ENCODE measurements at regions not wholly inside any gene's neighbourhood (a gene's known extent, or its start where the extent isn't known, plus 50 kb on each side); places are given as distances from the start of the nearest gene placed in this dataset.

- no peaks in the 10 kb centered on the region for H3K9me2 ChIP-seq
- H2AFZ ChIP-seq (ENCODE audit: low read depth) = no peak overlapping the region
- POLR2A ChIA-PET = no interaction called here
- H4K20me1 ChIP-seq (ENCODE audit: insufficient read depth) = no peaks in the 10 kb centered on the region
- WGBS (ENCODE audit: low lambda C conversion rate) = 27% methylated on average over 4 of the region's 5 CpGs
- no peaks in the 10 kb centered on the region for H3K36me3 ChIP-seq (replicated peaks in 1 of 2; ENCODE audit: control insufficient read depth in 1 of 2, insufficient read depth in 2 of 2, low read length in 1 of 2)
- TF ChIP-seq, protein P1, sequence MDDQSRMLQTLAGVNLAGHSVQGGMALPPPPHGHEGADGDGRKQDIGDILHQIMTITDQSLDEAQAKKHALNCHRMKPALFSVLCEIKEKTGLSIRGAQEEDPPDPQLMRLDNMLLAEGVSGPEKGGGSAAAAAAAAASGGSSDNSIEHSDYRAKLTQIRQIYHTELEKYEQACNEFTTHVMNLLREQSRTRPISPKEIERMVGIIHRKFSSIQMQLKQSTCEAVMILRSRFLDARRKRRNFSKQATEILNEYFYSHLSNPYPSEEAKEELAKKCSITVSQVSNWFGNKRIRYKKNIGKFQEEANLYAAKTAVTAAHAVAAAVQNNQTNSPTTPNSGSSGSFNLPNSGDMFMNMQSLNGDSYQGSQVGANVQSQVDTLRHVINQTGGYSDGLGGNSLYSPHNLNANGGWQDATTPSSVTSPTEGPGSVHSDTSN (IDR thresholded peaks at IDR 0.05) = no peak
- TF ChIP-seq SIN3A (IDR thresholded peaks at IDR 0.05; ENCODE audit: borderline replicate concordance, low read depth, low read length) (no peak), FOXM1 (IDR thresholded peaks at IDR 0.05; ENCODE audit: low read depth) (no peak), IRF3 (IDR thresholded peaks at IDR 0.05; ENCODE audit: low read depth, low read length) (no peak), REST (IDR thresholded peaks at IDR 0.05; ENCODE audit: low read depth, low read length) (no peak), TAF1 (IDR thresholded peaks at IDR 0.05; ENCODE audit: borderline replicate concordance, low read depth, low read length) (no peak), GABPA (IDR thresholded peaks at IDR 0.05; ENCODE audit: low read depth) (no peak), TEAD4 (IDR thresholded peaks at IDR 0.05; ENCODE audit: borderline replicate concordance, insufficient read depth) (no peak), MAX (IDR thresholded peaks at IDR 0.05; ENCODE audit: low read depth) (no peak)
- TF ChIP-seq, protein P2, sequence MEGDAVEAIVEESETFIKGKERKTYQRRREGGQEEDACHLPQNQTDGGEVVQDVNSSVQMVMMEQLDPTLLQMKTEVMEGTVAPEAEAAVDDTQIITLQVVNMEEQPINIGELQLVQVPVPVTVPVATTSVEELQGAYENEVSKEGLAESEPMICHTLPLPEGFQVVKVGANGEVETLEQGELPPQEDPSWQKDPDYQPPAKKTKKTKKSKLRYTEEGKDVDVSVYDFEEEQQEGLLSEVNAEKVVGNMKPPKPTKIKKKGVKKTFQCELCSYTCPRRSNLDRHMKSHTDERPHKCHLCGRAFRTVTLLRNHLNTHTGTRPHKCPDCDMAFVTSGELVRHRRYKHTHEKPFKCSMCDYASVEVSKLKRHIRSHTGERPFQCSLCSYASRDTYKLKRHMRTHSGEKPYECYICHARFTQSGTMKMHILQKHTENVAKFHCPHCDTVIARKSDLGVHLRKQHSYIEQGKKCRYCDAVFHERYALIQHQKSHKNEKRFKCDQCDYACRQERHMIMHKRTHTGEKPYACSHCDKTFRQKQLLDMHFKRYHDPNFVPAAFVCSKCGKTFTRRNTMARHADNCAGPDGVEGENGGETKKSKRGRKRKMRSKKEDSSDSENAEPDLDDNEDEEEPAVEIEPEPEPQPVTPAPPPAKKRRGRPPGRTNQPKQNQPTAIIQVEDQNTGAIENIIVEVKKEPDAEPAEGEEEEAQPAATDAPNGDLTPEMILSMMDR (IDR thresholded peaks at IDR 0.05) = no peak
- DNase-seq = no peak
- no peak overlapping the region for H3K9ac ChIP-seq
- no peak overlapping the region for H3K4me3 ChIP-seq (ENCODE audit: low read depth in 2 of 2, low read length in 1 of 2)
- no peaks in the 10 kb centered on the region for H3K9me3 ChIP-seq
- H3K27me3 ChIP-seq (ENCODE audit: insufficient read depth) = no peaks in the 10 kb centered on the region
- H3K4me2 ChIP-seq = no peak overlapping the region
- no peaks in the 10 kb centered on the region for H3F3A ChIP-seq (replicated peaks; ENCODE audit: insufficient read depth)
- H3K4me1 ChIP-seq (ENCODE audit: control insufficient read depth in 1 of 2, insufficient read depth in 2 of 2, low read depth in 1 of 2, low read length in 1 of 2) = no peaks in the 10 kb centered on the region; a peak in 1 of 4 replicates
- no peak overlapping the region for H3K27ac ChIP-seq (ENCODE audit: low read depth in 2 of 2, low read length in 1 of 2)
- CTCF ChIA-PET = interaction anchor here (0.8 kb wide), 1 partner anchor 145 kb away, joined by 4 read pairs; no protein-coding TSS in a partner anchor
- no peaks in the 10 kb centered on the region for H3K79me2 ChIP-seq (ENCODE audit: insufficient read depth)
Observed at GRCh38 chr18:47604021-47604420, 326.4 kb downstream of the SMAD2 start.

Measured in SK-N-SH (cell line).